K562 (cell line): ENCODE measurements at regions not wholly inside any gene's neighbourhood (a gene's known extent, or its start where the extent isn't known, plus 50 kb on each side); places are given as distances from the start of the nearest gene placed in this dataset.

Experiments
- ATAC-seq: fragments of 200-7000 bp; cut with Tn5 transposase; 3 replicates; pipeline ENCODE4 v1.9.1; 2020; ENCODE audit warnings: moderate library complexity
- BruUV-seq: library from RNA; stranded (reverse); fragments of 400-500 nt; replicated peaks from 2 replicates; lab custom pipeline; 2021; lab: Mats Ljungman, UMichigan
- CTCF ChIA-PET: fragments of 300-600 bp; formaldehyde crosslinking; extraction: SDS; loops from one replicate; lab custom pipeline; 2021; ENCODE audit warnings: low intra/inter-chr PET ratio; lab: Yijun Ruan, JAX
- POLR2A ChIA-PET: fragments of 300-600, 350-650 bp; sonication (Branson Sonifier 250); formaldehyde crosslinking; extraction: SDS; loops from one replicate; lab custom pipeline; 2021; ENCODE audit warnings: antibody characterized with exemption, inconsistent platforms; lab: Yijun Ruan, JAX
- DNase-seq, 4 experiments: peaks; one replicate each; pipeline versions ENCODE4 v3.0.0 to v3.0.0-alpha.2; 2011 to 2018; ENCODE audit warnings: low spot score in 3 of 4, mixed read lengths in 3 of 4; ENCODE audit errors: extremely low read depth in 1 of 4
- FAIRE-seq: peaks from 2 replicates; lab custom pipeline; 2011; peaks lifted over from hg19 to GRCh38; lab: Jason Lieb, UNC
- H2AFZ ChIP-seq: 2 replicates; pipeline ENCODE4 v1.6.0; 2011; ENCODE audit warnings: low read depth, low read length, control low read depth, inconsistent platforms
- H3K27ac ChIP-seq: fragments of 200-600 bp; 3 replicates; pipeline ENCODE4 v1.8.0; 2011; ENCODE audit warnings: low read depth, mild to moderate bottlenecking, control low read depth, inconsistent platforms, low read length, moderate library complexity, mixed read lengths; ENCODE audit errors: extremely low read depth
- H3K27me3 ChIP-seq, 2 experiments: fragments of 300-600 bp in 1 of 2; 2 replicates in 1 of 2; 3 replicates in 1 of 2; pipeline versions ENCODE4 v1.6.0 to v1.8.0; 2011; ENCODE audit warnings: inconsistent platforms in 2 of 2, low read length in 2 of 2, mild to moderate bottlenecking in 1 of 2, mixed read lengths in 1 of 2, moderate library complexity in 1 of 2; ENCODE audit not compliant: control insufficient read depth in 2 of 2, insufficient read depth in 2 of 2
- H3K36me3 ChIP-seq: fragments of 300-600 bp; 3 replicates; pipeline ENCODE4 v1.8.0; 2011; ENCODE audit warnings: mild to moderate bottlenecking, low read length, inconsistent platforms; ENCODE audit not compliant: control insufficient read depth, insufficient read depth
- H3K4me1 ChIP-seq, 2 experiments: fragments of 200-600 bp in 1 of 2; replicated peaks in 1 of 2; 2 replicates in 1 of 2; 3 replicates in 1 of 2; pipeline versions ENCODE4 v1.5.1 to v1.8.0; 2011; ENCODE audit warnings: inconsistent platforms in 2 of 2, low read length in 2 of 2, mild to moderate bottlenecking in 1 of 2, mixed read lengths in 1 of 2, moderate library complexity in 1 of 2; ENCODE audit not compliant: control insufficient read depth in 2 of 2, insufficient read depth in 2 of 2
- H3K4me2 ChIP-seq: 2 replicates; pipeline ENCODE4 v1.6.1; 2011; ENCODE audit warnings: low read length, control low read depth, inconsistent platforms, mixed read lengths; ENCODE audit not compliant: insufficient read depth
- H3K4me3 ChIP-seq: fragments of 200-600 bp; sonication (generic), shearing (Covaris generic); 2 replicates; pipeline ENCODE4 v1.5.1; 2016; ENCODE audit warnings: control low read depth, inconsistent platforms
- H3K79me2 ChIP-seq: fragments of 200-600 bp; 3 replicates; pipeline ENCODE4 v1.8.0; 2011; ENCODE audit warnings: low read length, inconsistent platforms; ENCODE audit not compliant: control insufficient read depth, insufficient read depth
- H3K9ac ChIP-seq, 2 experiments: 2 replicates each; pipeline versions ENCODE4 v1.6.0 to v1.6.1; 2011; ENCODE audit warnings: low read depth in 2 of 2, low read length in 2 of 2, control low read depth in 1 of 2, inconsistent platforms in 1 of 2, mild to moderate bottlenecking in 1 of 2, mixed read lengths in 1 of 2; ENCODE audit not compliant: insufficient read depth in 1 of 2
- H3K9me1 ChIP-seq: one replicate; pipeline ENCODE4 v1.6.0; 2011; ENCODE audit warnings: inconsistent platforms, mild to moderate bottlenecking, low read length, moderate library complexity; ENCODE audit not compliant: control insufficient read depth, insufficient read depth
- H3K9me3 ChIP-seq: replicated peaks from 2 replicates; pipeline ENCODE4 v1.5.1; 2011; ENCODE audit warnings: low read depth, low read length, inconsistent platforms; ENCODE audit not compliant: control insufficient read depth, insufficient read depth
- H4K20me1 ChIP-seq: replicated peaks from 2 replicates; pipeline ENCODE4 v1.6.1; 2011; ENCODE audit warnings: low read length, inconsistent platforms, mixed read lengths; ENCODE audit not compliant: control insufficient read depth, insufficient read depth
- BCLAF1 ChIP-seq, 2 experiments: fragments of 450-650 bp in 1 of 2; IDR thresholded peaks; 2 replicates each; pipeline ENCODE4 v1.6.1; 2011 to 2017; ENCODE audit warnings: low read depth in 2 of 2, antibody characterized with exemption in 1 of 2, borderline replicate concordance in 1 of 2, low read length in 1 of 2, mild to moderate bottlenecking in 1 of 2, mixed read lengths in 1 of 2; ENCODE audit not compliant: control insufficient read depth in 1 of 2
- BCOR ChIP-seq: fragments of 450-650 bp; IDR thresholded peaks from 2 replicates; pipeline ENCODE4 v1.6.1; 2016
- CAMTA2 ChIP-seq: fragments of 250-450 bp; sonication (Bioruptor Pico); conservative IDR thresholded peaks from 2 replicates; pipeline ENCODE4 v1.5.1; 2022
- NKRF ChIP-seq: fragments of 450-650 bp; IDR thresholded peaks from 2 replicates; pipeline ENCODE4 v1.6.1; 2016; ENCODE audit warnings: borderline replicate concordance
- PRPF4 ChIP-seq: fragments of 200-400 bp; formaldehyde crosslinking; IDR thresholded peaks from one replicate; pipeline ENCODE4 v1.6.1; 2017; ENCODE audit warnings: low read length, low read depth, mild to moderate bottlenecking; ENCODE audit not compliant: insufficient read depth, poor library complexity, severe bottlenecking
- RBM15 ChIP-seq: fragments of 200-400 bp; formaldehyde crosslinking; IDR thresholded peaks from 2 replicates; pipeline ENCODE4 v1.6.1; 2018; ENCODE audit warnings: mild to moderate bottlenecking, low read length, moderate library complexity; ENCODE audit not compliant: insufficient read depth
- SIN3B ChIP-seq: fragments of 450-650 bp; IDR thresholded peaks from 2 replicates; pipeline ENCODE4 v1.6.1; 2017; ENCODE audit warnings: low read depth, mild to moderate bottlenecking, moderate library complexity
- SRSF7 ChIP-seq: fragments of 200-400 bp; formaldehyde crosslinking; optimal IDR thresholded peaks from 2 replicates; pipeline ENCODE3; 2017; ENCODE audit warnings: mild to moderate bottlenecking, low read depth, low read length
- WGBS: fragments of 100-300 bp; shearing (Covaris generic); methylation state at CpG from one replicate; pipeline ENCODE4 v1.1.6; 2016; ENCODE audit warnings: low coverage, mixed read lengths; ENCODE audit not compliant: insufficient coverage; ENCODE audit errors: missing lambda C conversion rate; 5-methylcytosine and 5-hydroxymethylcytosine counted together
- in situ Hi-C: fragments of 300-500 bp; cut with MboI; formaldehyde crosslinking; loops from 4 replicates; pipeline ENCODE4 v1.15.0; 2018; ENCODE audit warnings: inconsistent platforms, mixed read lengths
- intact Hi-C: fragments of 100-400 bp; cut with micrococcal nuclease; formaldehyde crosslinking; loops from 2 replicates; pipeline ENCODE4 v1.14.2; 2022

- no peak for TF ChIP-seq BCLAF1 (IDR thresholded peaks at IDR 0.05; ENCODE audit: borderline replicate concordance in 1 of 2, control insufficient read depth in 1 of 2, low read depth in 2 of 2, low read length in 1 of 2)
- TF ChIP-seq NKRF: no peak
- TF ChIP-seq PRPF4: no peak
Measured at GRCh38 chr13:55937180-55937579, 1203.5 kb upstream of the PRR20A start (continued).

GRCh38 chr13:55948175-55948574 is 1192.5 kb upstream of the PRR20A start:
- Histone ChIP-seq H3K36me3 (no peaks in the 10 kb centered on the region), H4K20me1 (no peaks in the 10 kb centered on the region), H3K4me2 (no peak overlapping the region), H3K9me1 (no peaks in the 10 kb centered on the region), H3K9ac (no peak overlapping the region), H3K9me3 (no peaks in the 10 kb centered on the region), H3K4me3 (no peak overlapping the region), H3K79me2 (no peaks in the 10 kb centered on the region), H3K4me1 (no peaks in the 10 kb centered on the region), H3K27me3 (no peaks in the 10 kb centered on the region)
- intact Hi-C loops (no loop called here), in situ Hi-C loops (no loop called here)
- ChIA-PET POLR2A (no interaction called here), CTCF (no interaction called here)
- FAIRE-seq: no peak
- DNase-seq: no peak
- BruUV-seq: no TSS peak
- TF ChIP-seq SIN3B (no peak), CAMTA2 (CRISPR knock-in tag) (no peak), BCOR (no peak), SRSF7 (no peak), RBM15 (no peak)
- TF ChIP-seq, all 486 proteins: peak for 0
- H3K27ac ChIP-seq: no peak overlapping the region
- no peak for ATAC-seq
- 0% methylated on average over 3 of the region's 5 CpGs for WGBS
- H2AFZ ChIP-seq: no peak overlapping the region
